ENCODE measurements at regions not wholly inside any gene's neighbourhood (a gene's known extent, or its start where the extent isn't known, plus 50 kb on each side); places are given as distances from the start of the nearest gene placed in this dataset.

DNA sequence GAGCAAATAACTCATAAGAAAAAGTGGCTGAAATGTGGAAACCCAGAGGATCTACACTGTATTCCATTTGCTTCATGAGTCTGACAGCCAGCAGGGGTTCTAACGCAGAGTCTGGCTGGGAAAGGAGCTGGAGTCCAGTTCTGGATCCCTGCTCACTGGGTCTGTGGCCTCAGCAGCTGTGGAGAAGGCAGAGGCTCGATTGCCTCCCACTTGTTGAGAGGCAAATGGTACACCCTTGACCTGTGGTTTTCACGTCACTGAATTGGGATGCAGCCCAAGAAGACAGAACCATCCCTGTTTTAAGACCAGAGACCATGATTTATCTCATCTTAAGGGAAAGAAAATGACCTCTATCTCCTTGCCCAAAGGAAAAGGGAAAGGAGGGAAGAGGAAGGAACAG, 147.0 kb upstream of the NOCT start:
- in situ Hi-C loops (cut with MboI; ENCODE audit: low sequenced_read_pairs) (loop anchor here (25.0 kb wide), 1 partner anchor 656 kb away; no protein-coding TSS in a partner anchor), intact Hi-C loops (cut with micrococcal nuclease) (no loop called here), dilution Hi-C loops (cut with HindIII; ENCODE audit: low sequenced_read_pairs, unreplicated experiment) (no loop called here)
- peak overlapping the region; percentile 2; the same call in 1 of the 2 replicates for H3K27ac ChIP-seq (ENCODE audit: insufficient read depth, low read length)
- no peaks in the 10 kb centered on the region for H3K79me1 ChIP-seq (ENCODE audit: low read depth in 1 of 2, low read length in 2 of 2)
- H2BK5ac ChIP-seq (ENCODE audit: low read depth, low read length, poor library complexity, severe bottlenecking), result no peak overlapping the region
- CTCF ChIA-PET, result no interaction called here
- H4K20me1 ChIP-seq (ENCODE audit: insufficient read depth, low read length), result no peaks in the 10 kb centered on the region
- H3K27me3 ChIP-seq (ENCODE audit: control insufficient read depth, insufficient read depth, low read length), result peaks cover 1% of the 10 kb centered on the region
- 13% methylated on average over 3 of the region's 3 CpGs; no CpG with 5 or more reads in 1 of the 2 experiments for WGBS, 2 experiments (ENCODE audit: extremely low coverage in 2 of 2, insufficient read length in 1 of 2)
- no peak for TF ChIP-seq MAFK (IDR thresholded peaks at IDR 0.05; ENCODE audit: low read depth, low read length)
- H2BK20ac ChIP-seq (ENCODE audit: low read depth, low read length), result peak overlapping the region; percentile 72
- peak overlapping the region; percentile 83 for H2BK120ac ChIP-seq (ENCODE audit: low read depth, low read length)
- H4K8ac ChIP-seq (ENCODE audit: low read depth in 2 of 2, low read length in 2 of 2), result peak overlapping the region; percentile 46 to 54; a peak in 3 of 4 replicates
- H2AK5ac ChIP-seq (ENCODE audit: low read depth, low read length), result peak overlapping the region; percentile 83
- H3K4me1 ChIP-seq (ENCODE audit: control insufficient read depth, insufficient read depth, low read length), result peaks cover 12% of the 10 kb centered on the region
- no peak overlapping the region for H3K4me2 ChIP-seq (ENCODE audit: low read depth, low read length)
- no peak overlapping the region for H3K4me3 ChIP-seq (ENCODE audit: insufficient read depth, low read depth, low read length)
- H3K14ac ChIP-seq (replicated peaks; ENCODE audit: low read depth, low read length), result peak overlapping the region; percentile 71
- peak overlapping the region; percentile 57 for H2AFZ ChIP-seq (replicated peaks; ENCODE audit: low read length, poor library complexity)
- peak overlapping the region; percentile 65; the same call in 2 of the 3 replicates for H2BK15ac ChIP-seq (ENCODE audit: low read depth, low read length)
- no peaks in the 10 kb centered on the region for H3K9me3 ChIP-seq (ENCODE audit: control insufficient read depth, insufficient read depth, low read length)
- no peak overlapping the region for H2AK9ac ChIP-seq (replicated peaks; ENCODE audit: low read depth, low read length, poor library complexity)
- DNase-seq (peak; percentile 73), ATAC-seq (ENCODE audit: low read depth) (peak; percentile 10; the same call in 1 of the 2 replicates)
- H3K9me1 ChIP-seq (ENCODE audit: insufficient read depth, low read length), result peaks cover 11% of the 10 kb centered on the region
- POLR2A ChIA-PET (ENCODE audit: unreplicated experiment), result no interaction called here
- H4K5ac ChIP-seq (ENCODE audit: low read depth, low read length), result peak overlapping the region; percentile 14
- H3K18ac ChIP-seq (ENCODE audit: low read depth, low read length), result peak overlapping the region; percentile 66
- peak overlapping the region; percentile 0; the same call in 1 of the 2 replicates for H3K9ac ChIP-seq (ENCODE audit: low read depth, low read length)
- H3K4ac ChIP-seq (ENCODE audit: low read depth, low read length), result peak overlapping the region; percentile 79
- no TSS peak for BruUV-seq (replicated peaks)
- H3K23ac ChIP-seq (ENCODE audit: low read depth, low read length), result peak overlapping the region; percentile 21; the same call in 1 of the 2 replicates
- H3K56ac ChIP-seq (ENCODE audit: extremely low read depth, insufficient read depth, low read length), result no peak overlapping the region; the same call in 1 of the 2 replicates
- H3K36me3 ChIP-seq (ENCODE audit: control insufficient read depth, insufficient read depth, low read length), result no peaks in the 10 kb centered on the region
- H4K91ac ChIP-seq (ENCODE audit: insufficient read depth, low read depth, low read length), result peak overlapping the region; percentile 57
